Neural crest cell (in vitro differentiated cells): ENCODE measurements at regions not wholly inside any gene's neighbourhood (a gene's known extent, or its start where the extent isn't known, plus 50 kb on each side); places are given as distances from the start of the nearest gene placed in this dataset.

ENCODE experiments used
- DNase-seq: peaks from one replicate; pipeline ENCODE4 v3.0.0; 2021; ENCODE audit warnings: low read depth, mixed read lengths, low spot score
- H3K27ac Mint-ChIP-seq: one replicate; pipeline ENCODE4 v1.8.0; 2021; ENCODE audit warnings: mild to moderate bottlenecking, mixed read lengths; ENCODE audit not compliant: unreplicated experiment
- H3K27me3 Mint-ChIP-seq: 2 replicates; pipeline ENCODE4 v1.8.0; 2021; ENCODE audit warnings: low read depth, mild to moderate bottlenecking, mixed read lengths
- H3K36me3 Mint-ChIP-seq: 2 replicates; pipeline ENCODE4 v1.8.0; 2021; ENCODE audit warnings: low read depth, mild to moderate bottlenecking, mixed read lengths
- H3K4me1 Mint-ChIP-seq: 2 replicates; pipeline ENCODE4 v1.8.0; 2021; ENCODE audit warnings: mixed read lengths
- H3K4me3 Mint-ChIP-seq: one replicate; pipeline ENCODE4 v1.8.0; 2021; ENCODE audit warnings: mild to moderate bottlenecking, mixed read lengths
- H3K9me3 Mint-ChIP-seq: 2 replicates; pipeline ENCODE4 v1.8.0; 2021; ENCODE audit warnings: mixed read lengths
- CTCF ChIP-seq: fragments of 200-600 bp; sonication (generic); conservative IDR thresholded peaks from 2 replicates; pipeline ENCODE4 v1.5.0; 2021; ENCODE audit warnings: antibody characterized with exemption, mild to moderate bottlenecking

GRCh38 chr3:25151903-25152295 is 276.2 kb upstream of the RARB start:
- Mint-ChIP-seq H3K9me3 (peaks cover 2% of the 10 kb centered on the region), H3K36me3 (no peaks in the 10 kb centered on the region), H3K27ac (no peak overlapping the region), H3K27me3 (no peaks in the 10 kb centered on the region), H3K4me1 (peaks cover 61% of the 10 kb centered on the region), H3K4me3 (no peak overlapping the region)
- DNase-seq, result no peak
- TF ChIP-seq CTCF, result no peak

GRCh38 chr3:25153136-25153535 is 274.9 kb upstream of the RARB start:
- TF ChIP-seq CTCF, result no peak
- DNase-seq, result no peak
- Mint-ChIP-seq H3K9me3 (no peaks in the 10 kb centered on the region), H3K27ac (no peak overlapping the region), H3K36me3 (no peaks in the 10 kb centered on the region), H3K4me1 (peaks cover 73% of the 10 kb centered on the region), H3K4me3 (no peak overlapping the region), H3K27me3 (no peaks in the 10 kb centered on the region)

- H3K4me3 Mint-ChIP-seq, result no peak overlapping the region
- DNase-seq, result no peak
- TF ChIP-seq CTCF, result no peak
- H3K36me3 Mint-ChIP-seq, result no peaks in the 10 kb centered on the region
- H3K4me1 Mint-ChIP-seq, result peaks cover 77% of the 10 kb centered on the region
- H3K9me3 Mint-ChIP-seq, result no peaks in the 10 kb centered on the region
- H3K27me3 Mint-ChIP-seq, result no peaks in the 10 kb centered on the region
- H3K27ac Mint-ChIP-seq, result no peak overlapping the region
Measured at GRCh38 chr3:25153561-25153960, 274.5 kb upstream of the RARB start.

- no peaks in the 10 kb centered on the region for H3K36me3 Mint-ChIP-seq
- H3K9me3 Mint-ChIP-seq, result no peaks in the 10 kb centered on the region
- H3K27ac Mint-ChIP-seq, result peak overlapping the region; percentile 96
- TF ChIP-seq CTCF, result no peak
- peaks cover 83% of the 10 kb centered on the region for H3K4me1 Mint-ChIP-seq
- DNase-seq, result peak; percentile 8
- H3K27me3 Mint-ChIP-seq, result no peaks in the 10 kb centered on the region
- peak overlapping the region; percentile 79 for H3K4me3 Mint-ChIP-seq
Measured at GRCh38 chr3:25155652-25156471, 272.2 kb upstream of the RARB start.

GRCh38 chr3:25156626-25157025 is 271.4 kb upstream of the RARB start:
- Mint-ChIP-seq H3K9me3 (no peaks in the 10 kb centered on the region), H3K4me3 (peak overlapping the region; percentile 79), H3K27ac (peak overlapping the region; percentile 96), H3K36me3 (no peaks in the 10 kb centered on the region), H3K4me1 (peaks cover 76% of the 10 kb centered on the region), H3K27me3 (no peaks in the 10 kb centered on the region)
- no peak for TF ChIP-seq CTCF
- DNase-seq, result no peak
